GM18907 (cell line): ENCODE measurements at regions not wholly inside any gene's neighbourhood (a gene's known extent, or its start where the extent isn't known, plus 50 kb on each side); places are given as distances from the start of the nearest gene placed in this dataset.

ENCODE experiments used
- ATAC-seq: cut with Tn5 transposase; IDR thresholded peaks from one replicate; pipeline ENCODE4 v1.9.1; 2021; ENCODE audit warnings: mild to moderate bottlenecking, moderate library complexity; ENCODE audit not compliant: unreplicated experiment

DNA sequence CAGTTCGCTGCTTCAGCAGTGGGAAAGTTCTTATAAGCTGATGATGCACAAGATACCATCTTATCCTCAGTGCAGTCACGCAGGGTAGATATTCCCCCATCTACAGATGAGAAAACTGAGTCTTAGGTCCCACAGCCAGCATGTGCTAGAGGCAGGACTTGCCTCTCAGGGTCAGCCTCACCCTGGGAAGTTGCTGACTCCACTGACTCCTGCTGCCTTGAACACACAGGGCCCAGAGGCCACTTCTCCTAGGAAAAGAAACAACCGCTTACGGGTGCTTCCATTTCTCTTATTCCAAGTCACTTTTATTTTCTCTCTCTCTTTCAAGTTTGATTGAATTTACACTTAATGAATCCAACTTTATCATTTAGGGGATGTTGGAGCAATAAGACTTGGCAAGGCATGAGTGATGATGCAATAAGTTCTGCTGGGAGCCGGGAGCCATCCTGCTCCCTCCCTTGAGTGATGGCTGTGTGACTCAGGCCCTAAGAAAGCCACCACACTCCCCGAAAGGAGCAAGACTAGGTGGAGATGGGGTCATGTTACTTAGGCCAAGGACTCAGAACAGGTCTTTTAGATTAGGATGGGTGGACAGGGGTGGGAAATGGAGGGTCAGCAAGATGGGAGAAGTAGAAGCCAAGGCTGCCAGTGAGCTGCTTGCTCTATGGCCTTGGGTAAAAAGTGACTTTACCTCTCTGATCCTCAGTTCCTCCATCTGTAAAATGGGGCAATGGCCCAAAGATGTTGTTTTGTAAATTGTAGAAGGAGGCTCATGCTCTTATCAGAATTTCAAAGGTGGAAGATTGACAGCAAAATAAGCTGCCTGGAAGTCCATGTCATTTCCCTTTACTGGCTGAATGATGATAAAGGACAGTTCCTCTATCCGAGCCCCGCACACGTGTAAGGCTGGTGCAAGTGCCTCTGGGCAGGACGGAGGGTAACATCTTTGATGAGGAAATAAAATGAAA is 67.4 kb upstream of the ZNF618 start:
- ATAC-seq: no peak

DNA sequence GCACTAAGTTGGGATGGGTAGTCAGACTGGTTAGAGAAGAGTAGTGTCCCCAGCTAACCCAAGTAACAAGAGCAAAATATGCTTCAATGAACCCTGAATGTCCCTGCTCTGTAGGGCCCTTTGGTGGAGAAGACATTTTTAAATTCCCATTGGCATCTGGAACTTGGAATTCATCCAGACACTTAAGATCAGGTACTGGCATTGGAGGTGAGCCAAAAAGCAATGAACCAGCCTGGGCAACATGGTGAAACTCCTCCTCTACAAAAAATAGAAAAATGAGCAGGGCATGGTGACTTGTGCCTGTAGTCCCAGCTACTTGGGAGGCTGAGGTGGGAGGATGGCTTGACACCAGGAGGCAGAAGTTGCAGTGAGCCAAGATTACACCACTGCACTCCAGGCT is 58.9 kb upstream of the ZNF618 start:
- ATAC-seq: no peak

DNA sequence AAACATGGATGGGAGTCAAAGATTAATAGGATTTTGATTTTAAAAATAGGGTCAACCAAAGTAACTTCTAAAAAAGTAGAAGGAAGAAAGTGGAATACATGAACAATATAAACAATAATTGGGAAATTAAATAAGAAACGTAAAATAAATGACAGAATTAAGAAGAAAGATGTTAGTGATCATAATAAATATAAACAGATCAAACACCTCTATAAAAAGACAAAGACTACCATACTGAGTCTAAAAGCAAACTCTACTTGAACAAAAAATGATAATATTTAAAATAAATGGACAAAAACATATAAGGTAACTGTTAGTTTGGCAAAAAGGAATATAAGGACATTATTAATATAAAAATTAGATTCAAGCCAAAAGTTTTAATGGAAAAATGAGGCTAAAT is 57.7 kb upstream of the ZNF618 start:
- no peak for ATAC-seq

DNA sequence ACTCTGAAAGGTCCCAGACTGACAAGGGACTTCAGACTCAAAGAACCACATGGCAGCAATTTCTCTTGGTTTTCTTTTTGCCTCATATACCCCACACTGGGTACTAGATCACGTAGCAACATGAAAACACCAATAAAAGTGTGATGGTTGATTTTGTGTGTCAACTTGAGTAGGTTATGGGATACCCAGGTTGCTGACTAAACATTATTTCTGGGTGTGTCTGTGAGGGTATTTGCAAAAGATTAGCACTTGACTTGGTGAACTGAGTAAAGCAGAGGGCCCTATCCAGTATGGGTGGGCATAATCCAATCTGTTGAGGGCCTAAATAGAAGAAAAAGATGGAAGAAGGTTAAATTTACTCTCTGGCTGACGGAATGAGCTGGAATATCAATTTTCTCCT is 53.8 kb upstream of the ZNF618 start:
- ATAC-seq: no peak

DNA sequence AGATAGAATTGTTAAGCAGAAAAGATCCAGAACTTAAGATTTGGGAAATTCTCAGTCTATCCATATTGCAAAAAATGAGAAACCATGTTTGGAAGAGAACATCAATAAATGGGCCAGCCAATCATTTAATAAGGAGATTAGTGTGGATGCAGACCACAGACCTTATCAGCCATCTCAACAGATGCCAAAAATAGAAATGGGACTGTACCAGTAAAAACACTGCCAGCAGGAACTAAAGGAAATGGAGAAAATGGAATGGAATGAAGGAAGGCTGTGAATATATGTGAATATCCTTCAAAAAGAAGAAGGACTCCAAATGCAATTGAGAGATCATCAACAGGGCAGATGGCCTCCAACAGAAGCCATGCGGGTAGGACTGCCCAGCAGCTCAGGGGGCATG is 52.7 kb upstream of the ZNF618 start:
- no peak for ATAC-seq
